ENCODE measurements at regions not wholly inside any gene's neighbourhood (a gene's known extent, or its start where the extent isn't known, plus 50 kb on each side); places are given as distances from the start of the nearest gene placed in this dataset.

DNA sequence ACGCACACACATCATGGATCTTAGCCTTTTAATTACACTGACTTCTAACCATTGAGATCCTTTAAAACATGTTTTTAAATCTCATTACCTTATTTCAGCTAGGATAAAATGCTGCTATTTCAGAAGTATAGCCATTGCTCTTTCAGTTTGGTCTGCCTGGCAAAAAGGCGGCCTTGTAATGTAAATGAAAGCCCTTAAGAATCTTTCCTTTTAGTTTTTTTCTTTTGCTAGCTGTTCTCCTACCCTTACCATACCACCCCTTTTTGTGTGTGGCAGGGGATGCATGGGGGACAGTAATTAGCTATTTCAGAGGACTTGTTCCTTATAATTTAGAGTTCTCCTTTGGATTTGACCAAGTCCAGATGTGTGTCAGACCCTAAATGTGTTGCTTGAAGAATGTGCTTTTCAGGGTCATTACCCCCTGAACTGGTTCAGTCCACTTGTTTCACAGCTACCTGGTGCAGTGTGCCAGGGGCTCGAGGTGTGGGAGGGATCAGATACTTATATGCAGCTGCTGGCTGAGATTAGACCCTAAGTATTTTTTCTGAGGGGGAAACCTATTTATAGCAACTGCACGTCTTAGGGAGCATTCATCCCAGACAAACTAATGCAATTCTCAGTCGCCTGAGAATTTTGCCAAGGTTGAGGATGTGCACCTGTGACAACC is 986.8 kb downstream of the NLGN4Y start:
- no peak for DNase-seq

DNA sequence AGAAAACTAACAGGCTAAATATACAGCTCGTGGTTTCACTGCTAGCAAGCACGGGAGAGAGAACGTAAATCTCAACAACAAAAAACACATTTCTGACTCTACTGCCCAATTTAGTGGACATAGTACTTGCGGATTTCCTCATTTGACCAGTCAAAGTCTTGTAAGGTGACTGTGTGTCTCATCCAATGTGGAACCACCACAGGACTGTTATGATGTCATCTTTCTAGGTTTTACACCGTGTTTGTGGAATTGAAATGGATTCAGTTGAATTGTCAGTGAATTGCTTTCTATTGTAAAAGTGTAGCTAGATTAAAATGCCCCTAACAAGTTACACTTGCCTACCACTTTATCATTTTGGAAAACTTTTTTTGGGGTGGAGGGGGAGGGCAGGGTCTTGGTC is 1010.8 kb downstream of the NLGN4Y start:
- DNase-seq: no peak

DNA sequence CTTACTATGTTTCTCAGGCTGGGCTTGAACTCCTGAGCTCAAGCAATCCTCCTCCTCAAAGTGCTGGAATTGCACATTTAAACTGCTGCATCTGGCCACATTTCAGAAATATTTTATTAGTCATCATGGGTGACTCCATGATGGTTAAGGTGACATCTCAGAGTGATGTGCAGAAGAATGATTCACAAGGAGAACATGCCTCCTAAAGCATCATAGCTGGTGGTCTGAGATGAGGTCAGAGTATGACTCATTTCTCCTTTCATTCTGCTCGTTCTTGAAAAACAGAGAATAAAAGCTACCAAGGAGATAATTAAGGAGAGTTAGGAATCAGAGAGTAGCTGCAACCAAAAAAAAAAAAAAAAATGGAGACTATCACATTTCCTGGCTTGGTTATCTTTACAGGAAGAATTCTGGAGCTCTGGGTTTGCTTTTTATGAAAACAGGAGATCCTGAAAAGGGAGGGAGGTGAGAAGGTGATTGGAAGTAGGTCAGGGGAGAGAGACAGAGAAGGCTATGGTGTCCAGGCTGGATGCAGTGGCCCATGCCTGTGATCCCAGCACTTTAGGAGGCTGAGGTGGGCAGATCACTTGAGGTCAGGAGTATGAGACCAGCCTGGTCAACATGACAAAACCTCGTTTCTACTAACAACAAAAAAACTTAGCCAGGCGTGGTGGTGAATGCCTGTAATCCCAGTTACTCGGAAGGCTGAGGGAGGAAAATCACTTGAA is 1011.6 kb downstream of the NLGN4Y start:
- DNase-seq: no peak

DNA sequence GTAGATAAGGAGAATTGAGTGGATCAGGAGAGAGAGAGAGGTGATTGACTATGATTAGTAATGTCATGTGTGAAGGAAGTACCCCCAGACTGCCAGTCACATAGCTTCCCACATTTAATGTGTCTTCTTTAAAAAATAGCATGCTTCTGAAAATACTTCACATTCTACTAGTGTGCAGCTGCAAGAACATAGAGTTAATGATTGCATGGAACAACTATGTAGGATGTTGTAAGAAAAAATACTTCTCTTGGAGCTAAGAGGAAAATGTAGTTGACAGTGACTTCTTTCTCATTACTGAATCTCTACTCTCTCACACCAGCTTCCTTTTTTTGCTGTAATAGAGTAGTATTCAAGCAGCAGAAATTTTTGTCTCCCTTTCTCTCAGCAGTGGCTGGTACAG is 1016.2 kb downstream of the NLGN4Y start:
- no peak for DNase-seq

DNA sequence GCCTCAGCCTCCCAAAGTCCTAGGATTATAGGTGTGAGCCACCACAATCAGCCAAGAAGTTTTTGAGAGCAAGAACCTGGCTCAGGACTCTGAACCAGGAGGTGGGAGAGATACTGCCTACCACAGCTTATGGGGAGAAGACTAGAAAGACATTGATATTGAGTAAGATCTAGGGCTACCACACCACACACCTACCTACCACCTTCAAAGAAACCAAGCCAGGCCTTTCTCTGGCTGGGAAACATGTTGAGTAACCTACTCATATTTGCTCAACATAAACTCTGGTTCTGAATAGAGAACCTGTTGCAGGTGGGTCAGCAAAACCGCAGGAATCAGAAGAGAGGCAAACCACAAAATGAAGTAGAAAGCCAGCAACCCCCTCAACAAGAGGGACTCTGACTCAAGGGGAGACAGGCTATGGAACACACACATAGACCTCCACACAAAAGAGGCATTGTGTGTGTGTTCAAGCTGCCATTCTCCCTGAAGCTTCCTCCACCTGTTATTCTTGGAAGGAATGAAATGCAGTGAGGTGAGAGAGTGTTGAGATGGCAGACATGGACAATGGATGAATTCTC is 1021.9 kb downstream of the NLGN4Y start:
- no peak for DNase-seq

DNA sequence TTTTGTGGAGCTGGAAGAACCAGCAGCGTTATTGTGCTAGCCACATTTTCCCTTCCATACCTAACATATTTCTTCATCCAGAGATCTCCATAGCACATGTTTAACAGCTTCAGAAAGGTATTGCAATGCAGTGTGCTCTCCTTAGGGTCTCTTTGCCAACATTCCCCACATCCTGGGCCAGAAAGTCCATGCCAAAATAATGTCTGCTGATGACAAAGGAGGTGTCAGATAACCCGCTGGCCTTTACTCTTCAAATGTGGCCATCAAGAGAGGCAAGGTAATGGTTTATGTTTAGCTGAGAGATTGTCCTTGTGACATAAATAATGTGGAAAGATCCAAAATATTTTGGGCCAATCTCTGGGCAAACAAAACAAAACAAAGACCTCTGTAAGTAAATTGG is 1027.7 kb downstream of the NLGN4Y start:
- no peak for DNase-seq

DNA sequence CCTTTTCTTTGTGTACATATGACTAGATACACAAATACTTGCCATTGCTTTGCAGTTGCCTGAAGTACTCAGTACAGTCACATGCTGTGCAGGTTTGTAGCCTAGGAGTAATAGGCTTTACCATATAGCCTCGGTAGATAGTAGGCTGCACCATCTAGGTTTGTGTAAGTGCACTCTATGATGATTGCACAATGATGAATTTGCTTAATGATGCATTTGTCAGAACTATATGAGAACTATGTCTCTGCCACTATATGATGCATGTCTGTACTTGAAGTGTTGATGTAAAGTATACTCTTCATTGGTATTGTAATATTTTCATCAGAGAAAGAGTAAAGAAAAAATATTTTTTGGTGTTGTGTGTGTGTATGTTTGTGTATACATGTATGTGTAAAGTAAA is 1030.7 kb downstream of the NLGN4Y start:
- DNase-seq: no peak

DNA sequence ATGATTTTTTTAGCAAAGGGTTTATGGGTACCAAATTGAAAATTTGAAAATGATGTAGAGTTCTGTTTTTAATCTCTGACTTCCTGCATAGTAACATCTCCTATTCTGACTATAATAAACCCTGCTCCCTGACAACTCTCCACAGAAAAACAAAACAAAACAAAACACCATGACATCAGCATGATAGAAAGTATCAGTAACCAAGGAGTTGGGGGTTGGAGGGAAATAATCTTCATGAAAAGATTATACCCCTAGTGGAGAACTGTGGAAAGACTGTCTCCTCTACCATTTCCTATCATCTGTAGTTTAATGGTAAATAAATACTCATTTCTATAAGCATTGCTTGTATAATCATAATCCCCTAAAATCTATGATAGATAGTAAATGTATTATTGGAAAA is 1034.8 kb downstream of the NLGN4Y start:
- no peak for DNase-seq

DNA sequence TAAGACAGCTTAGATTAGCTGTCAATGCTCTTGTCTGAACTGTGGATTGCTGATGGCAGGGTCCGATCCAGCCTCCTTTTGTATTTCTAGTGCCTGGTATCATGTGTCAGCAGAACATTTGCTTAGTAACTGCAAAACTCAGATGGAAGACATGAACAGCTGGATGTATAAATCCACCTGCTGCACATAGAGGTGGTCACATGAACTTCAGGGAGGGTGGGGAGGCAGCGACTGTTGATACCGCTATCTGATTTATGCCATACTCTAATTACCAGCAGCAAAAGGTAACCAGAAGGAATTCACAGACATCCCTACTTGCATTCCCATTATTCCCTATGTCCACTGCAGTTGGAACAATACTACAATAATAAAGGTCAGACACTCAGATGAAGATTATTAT is 1036.5 kb downstream of the NLGN4Y start:
- DNase-seq: no peak

DNA sequence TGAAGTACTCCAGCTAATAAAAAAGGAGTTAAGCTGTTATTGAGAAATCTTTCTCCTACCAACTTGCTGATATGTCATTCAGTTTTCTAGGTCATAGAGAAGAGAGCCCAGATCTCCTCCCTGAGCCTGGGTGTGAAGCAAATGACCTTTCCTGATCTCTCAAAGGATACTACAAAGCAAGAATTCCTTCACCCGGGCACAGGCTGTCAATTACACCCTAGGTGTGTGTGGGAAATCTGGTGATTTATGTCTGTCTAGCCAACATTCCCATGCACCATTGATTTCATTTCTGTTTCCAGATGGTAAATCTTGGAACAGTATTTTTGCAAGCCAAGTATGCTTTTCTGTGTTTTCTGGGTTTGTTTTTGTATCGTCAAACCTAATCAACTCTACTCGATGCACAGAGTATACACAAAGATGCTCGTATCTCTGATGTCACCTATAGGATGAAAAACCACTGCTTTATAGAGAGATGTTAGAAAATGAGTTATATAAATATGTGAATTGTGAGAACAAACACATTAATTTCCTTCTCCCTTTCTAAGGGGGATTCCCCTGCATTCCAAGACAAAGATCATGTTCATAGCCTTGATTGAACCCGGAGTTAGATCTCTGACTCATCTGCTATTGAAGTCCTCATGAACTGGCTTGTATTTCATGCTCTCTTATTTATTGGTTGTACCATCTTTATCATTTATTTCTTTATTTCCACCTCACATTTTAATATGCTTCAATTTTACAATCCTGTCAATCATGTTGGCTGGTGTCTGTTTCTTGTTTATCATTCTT is 1037.4 kb downstream of the NLGN4Y start:
- DNase-seq: no peak

DNA sequence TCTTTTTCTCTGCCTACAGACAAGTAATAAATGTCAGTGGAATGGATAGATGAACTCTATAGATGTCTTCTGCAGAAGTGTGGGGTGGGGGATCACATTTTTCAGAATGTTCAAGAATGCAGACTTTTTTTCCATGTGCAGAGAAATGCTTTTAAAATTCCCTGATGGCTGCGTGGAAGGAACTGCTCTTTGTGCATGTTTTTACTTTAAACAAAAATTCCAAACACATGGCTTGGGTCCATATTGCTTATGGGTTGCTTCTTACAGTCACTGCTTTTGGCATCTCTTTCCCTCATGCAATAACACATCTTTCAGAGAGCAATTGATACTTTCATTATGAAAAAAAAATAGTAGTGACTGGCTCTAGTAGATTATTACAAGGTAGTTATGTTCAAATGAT is 1053.6 kb downstream of the NLGN4Y start:
- no peak for DNase-seq

DNA sequence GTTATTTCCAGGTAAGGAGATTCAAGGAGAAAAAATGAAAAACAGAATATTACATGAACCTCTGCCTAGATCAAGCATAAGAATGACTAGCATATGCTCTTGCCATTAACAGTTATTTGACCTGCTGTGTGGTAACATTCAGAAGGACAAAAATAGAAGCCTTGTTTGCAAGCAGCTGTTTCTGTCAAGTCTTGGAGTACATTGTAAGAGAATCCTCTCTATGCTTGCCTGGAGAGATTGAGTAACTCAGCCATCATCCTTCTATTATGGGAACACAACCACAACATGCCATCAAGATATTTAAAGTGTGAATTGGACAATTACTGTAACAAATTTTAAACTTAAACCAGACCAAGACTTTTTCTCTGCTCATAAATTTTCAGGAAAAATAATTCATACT is 1054.4 kb downstream of the NLGN4Y start:
- no peak for DNase-seq

DNA sequence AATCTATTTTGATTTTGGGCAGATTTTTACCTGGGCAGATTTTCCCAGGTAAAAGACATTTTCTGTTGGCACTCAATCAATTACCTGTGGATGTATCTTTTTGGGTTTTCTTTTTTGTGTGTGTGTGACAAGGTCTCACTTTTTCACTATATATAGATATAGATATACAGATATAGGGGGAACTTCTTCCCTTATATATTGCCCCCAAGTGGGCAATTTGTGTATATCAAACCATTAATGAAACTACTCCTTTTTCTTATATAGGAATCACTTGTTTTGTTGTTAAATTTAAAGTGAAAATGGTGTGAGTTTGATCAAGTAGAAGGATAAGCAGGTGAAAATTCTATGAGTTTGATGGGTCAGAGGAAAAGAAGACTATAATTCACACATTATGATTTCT is 1054.9 kb downstream of the NLGN4Y start:
- DNase-seq: no peak

DNA sequence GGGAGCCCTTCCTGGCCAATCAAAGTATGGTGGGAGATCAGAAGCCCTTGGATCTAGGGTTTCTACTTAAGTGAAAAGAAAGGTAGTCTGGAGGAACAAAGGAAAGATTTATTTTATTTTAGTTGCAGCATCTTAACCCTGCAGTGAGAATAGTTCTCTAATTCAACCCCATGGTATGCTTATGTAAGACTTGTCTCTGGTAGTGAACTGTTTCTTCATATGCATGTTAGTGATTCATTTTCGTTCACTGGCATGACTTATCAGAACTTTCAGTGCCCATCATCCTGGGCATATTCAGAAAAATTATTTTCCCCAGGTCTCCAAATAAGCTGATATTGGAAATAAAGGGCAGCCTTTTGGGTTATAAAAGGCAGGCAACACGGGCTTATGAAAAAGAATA is 1058.8 kb downstream of the NLGN4Y start:
- no peak for DNase-seq

DNA sequence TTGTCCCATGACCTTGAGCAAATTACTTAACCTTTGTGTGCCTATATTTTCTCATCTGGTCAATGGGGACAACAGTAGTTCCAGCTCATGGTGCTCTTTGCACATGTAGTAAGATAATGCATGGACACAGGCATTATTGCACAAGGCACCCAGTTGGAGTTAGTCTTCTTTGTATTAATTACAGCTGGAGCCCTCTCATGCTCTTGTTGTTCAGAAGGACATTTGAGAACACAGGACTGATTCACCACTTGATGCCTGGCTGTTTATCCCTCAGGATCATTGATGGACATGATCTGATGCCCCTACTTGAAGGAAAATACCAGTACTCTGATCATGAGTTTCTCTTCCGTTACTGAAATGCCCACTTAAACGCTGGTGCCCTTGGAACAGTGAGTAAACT is 1068.6 kb downstream of the NLGN4Y start:
- DNase-seq: no peak

DNA sequence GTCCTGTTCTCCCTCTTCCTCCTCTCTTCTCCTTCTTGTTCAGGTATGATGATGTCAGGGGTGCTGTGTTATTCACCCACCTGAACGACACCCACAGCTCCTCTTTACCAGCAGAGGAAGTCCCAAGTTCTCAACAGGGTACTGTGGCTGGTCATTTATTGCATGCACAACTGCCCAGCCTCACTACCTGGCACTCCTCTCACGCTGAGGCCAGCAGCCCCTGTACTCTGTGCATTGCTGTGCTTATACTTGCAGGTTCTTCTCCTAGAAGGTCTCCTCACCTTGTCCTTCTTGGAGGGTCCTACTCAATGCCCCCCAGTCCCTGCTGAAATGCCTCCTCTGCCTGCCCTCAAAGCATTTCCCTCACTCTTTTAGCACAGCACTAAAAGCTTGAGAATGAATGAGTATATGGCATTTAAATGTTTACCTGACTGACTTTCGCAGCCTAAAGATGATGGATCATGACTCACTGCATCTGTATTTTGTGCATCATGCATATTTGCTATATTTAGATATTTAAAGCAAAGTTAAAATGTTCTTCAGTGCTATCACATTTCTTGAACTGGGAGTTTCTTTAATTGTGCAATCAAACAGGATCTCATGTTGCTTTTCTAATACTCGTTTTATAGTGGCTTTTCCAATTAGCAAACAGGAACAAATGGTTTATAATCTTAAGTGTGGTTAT is 1069.3 kb downstream of the NLGN4Y start:
- no peak for DNase-seq

DNA sequence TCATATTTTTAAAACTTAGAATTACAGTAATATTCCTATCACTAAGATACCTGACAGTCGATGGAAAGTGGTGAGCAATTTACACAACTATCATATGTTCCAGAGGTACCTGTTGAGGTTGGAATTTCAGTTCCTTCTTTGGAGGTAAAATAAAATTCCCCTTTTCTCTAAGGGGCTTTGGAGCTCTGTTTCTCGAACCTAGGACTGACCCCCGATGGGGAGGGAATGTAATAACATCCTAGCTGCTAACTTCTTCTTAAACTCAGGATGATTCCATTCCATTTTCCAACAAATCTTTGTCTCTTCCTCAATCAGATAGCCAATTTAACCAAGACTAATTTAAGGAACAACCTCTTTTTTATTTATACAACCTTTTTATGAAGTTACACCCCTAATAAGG is 1069.8 kb downstream of the NLGN4Y start:
- DNase-seq: no peak

DNA sequence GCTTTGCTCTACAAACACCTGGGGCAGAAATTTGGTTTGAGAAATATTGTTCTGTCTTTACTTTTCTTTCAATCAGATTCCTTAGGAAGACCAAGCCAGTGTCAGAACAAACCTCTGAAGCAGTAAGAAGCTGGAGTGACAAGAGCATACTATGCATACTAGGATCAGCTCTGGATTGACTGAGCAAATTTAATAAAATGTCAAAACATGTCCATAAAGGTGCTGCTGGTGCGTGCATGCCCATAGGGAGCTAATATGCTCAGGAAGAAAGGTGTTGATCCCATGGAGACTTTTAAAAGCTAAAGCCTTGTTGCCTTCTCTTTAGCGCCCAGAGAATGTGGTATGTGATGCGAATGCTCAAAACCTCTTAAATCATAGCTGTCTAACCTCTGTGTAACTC is 1076.2 kb downstream of the NLGN4Y start:
- DNase-seq: no peak

DNA sequence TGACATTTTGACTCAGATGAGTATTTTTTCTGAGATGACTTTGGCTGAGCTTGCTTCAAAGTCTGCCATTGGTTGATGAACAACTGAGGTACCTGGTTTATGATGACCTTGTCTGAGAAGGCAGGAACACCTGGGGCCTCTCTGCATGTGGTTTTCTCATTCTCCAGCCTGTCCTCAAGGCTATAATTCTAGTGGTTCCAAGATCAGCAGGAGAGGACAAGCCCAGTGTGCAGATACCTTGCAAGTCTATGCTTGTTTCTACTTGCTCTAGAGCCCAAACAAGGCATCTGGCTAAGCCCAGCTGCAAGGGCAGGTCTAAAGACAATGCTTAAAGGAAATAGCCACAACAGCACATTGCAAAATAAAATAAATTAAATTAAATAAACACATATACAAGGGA is 1100.0 kb downstream of the NLGN4Y start:
- DNase-seq: no peak

DNA sequence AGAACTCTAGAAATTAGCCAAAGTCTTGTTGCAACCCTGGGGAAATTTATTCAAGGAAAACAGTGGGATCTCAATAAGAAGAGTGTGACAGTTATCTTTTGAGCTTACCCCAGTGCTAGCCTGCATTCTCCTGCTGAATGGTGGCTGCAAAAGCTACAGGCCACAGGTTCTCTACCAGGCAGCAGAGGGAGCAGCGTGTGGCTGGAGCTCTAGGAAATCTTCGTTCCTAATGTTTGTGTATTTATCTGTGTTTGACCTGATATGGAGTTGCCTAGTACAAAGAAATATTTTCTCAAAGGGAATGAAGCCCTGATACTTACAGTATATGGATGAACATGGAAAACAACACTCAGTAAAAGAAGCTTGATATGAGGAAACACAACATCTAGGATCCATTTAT is 1100.6 kb downstream of the NLGN4Y start:
- no peak for DNase-seq

DNA sequence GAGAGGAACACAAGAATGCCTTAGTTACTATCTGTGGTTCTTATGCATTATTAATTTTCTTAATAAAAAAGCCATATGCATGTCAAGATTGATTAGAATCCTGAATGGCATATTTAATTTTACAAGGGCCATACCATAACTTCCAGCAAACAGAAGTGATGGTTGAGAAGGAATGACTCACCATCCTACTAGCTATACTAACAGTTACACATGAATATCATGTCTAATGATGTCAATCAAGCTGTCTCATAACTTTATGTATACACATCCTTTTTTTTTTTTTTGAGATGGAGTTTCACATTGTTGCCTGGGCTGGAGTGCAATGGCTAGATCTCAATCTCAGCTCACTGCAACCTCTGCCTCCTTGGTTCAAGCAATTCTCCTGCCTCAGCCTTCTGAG is 1123.9 kb downstream of the NLGN4Y start:
- no peak for DNase-seq

DNA sequence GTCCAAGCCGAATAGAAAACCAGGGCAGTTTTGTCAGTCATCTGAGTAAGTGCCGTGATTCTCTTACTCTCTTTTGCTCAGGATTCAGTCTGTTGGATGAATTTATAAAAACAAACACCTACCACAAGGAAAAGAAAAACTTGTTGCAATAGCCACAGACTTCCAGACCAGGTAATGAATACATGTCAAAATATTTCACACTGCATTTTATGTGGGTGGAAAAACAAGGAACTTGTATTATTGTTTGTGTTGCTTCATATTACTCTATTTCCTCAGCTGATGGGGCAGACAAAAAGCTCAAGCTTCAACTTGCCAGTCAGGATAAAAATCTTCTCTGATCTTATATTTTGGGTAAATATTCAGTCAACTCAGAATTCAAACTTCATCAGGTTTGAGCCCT is 1125.7 kb downstream of the NLGN4Y start:
- no peak for DNase-seq

DNA sequence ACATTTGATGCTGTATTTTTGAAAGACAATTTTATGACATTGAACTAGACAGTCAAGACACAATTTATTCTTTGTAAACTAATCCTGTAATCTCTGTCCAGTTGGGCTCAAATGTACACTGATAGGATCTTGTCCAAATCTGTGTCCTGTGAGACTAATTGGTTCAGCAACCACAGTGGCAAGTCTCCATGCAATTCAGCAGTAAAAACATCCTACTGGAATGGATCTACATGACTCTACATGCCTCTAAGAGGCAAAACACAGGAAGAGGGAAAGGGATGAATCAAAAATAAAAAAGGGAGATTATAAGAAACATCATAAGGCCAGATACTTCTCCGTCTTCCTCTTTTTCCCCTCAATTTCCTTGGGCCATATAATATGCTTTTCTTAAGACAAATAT is 1164.2 kb downstream of the NLGN4Y start:
- no peak for DNase-seq

Data from stimulated activated naive CD4-positive, alpha-beta T cell (primary cell).